D341Med (cell line): ENCODE measurements at regions not wholly inside any gene's neighbourhood (a gene's known extent, or its start where the extent isn't known, plus 50 kb on each side); places are given as distances from the start of the nearest gene placed in this dataset.

Experiments
- DNase-seq: peaks from one replicate; pipeline ENCODE4 v3.0.0; 2012; ENCODE audit warnings: low spot score

DNA sequence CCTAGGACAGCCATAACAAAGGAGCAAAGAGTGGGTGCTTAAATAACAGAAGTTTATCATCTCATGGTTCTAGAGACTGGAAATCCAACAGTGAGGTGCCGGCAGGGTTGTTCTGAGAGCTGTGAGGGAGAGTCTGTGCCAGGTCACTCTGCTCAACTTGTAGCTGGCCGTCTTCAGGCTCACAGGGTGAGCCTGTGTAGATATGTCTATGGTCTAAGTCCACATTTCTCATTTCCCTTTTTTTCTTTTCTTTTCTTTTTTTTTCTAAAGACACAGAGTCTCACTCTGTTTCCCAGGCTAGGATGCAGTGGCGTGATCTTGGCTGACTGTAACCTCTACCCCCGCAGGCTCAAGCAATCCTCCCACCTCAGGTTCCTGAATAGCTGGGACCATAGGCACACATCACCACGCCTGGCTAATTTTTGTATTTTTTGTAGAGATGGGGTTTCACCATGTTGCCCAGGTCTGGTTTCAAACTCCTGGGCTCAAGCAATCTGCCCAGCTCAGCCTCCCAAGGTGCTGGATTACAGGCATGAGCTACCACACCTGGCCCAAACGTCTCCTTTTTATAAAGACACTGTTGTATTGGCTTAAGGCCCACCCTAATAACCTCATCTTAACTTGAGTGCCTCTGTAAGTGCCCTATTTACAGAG is 142.2 kb downstream of the SP3 start:
- DNase-seq = no peak

DNA sequence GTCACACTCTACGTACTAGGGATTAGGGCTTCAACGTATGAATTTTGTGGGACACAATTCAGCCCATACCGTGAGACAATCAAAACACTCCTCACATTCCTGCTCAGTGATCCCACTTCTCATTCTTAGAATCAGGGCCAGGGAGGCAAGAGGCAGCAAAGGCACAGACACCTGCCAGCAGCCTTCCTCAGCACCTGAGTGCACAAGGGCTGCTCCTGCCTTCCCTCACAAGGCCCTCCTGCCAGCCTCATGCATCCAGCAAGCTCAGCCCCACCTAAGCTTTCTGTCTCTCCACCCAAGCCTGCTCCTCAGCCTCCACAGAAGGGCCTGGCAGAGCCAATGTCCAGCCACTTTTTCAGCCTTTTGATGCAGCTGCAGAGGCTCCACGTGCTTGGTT is 141.6 kb downstream of the SP3 start:
- no peak for DNase-seq

DNA sequence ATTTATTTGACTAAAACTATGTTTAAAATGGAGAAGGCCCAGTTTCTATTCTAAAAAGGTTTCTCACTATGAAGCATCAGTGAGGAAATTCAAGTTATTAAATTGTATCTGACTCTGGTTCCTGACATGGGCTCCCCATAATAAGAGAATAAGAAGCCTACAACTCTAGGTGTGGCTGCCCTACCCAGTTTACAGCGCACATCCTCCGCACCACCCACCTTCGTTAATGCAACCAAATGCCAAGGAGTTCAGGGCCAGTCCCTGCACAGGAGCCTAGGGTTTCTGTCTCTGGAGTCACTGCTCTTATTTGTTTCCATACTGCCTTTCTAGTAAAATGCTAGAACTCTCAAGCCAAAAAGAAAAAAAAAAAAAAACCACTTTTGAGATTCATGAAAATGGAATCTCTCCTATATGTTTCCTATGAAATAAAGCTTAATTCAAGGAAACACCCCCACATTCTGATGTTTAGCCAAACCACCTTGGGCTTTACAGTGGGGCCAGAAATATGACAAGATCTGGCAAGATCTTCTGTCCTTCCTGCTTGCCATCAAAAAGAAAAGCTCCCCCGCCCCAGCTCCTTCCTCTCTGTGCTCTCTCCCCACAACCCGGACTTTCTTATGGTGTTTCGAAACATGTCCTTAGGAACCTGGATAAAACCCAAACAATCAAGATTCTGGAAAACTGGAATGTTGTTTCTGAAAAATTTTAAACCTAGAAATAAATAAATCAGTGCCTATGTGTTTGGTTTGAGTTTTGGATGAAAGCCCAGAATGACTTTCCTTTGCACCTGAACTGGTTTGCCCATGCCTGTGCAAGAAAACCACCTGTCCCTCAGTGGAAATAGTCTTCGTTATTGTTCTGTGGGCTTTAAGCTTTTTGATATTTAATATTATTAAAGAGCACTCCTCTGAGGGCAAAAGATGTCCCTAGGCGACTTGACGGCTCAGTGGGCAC is 136.7 kb downstream of the SP3 start:
- no peak for DNase-seq

DNA sequence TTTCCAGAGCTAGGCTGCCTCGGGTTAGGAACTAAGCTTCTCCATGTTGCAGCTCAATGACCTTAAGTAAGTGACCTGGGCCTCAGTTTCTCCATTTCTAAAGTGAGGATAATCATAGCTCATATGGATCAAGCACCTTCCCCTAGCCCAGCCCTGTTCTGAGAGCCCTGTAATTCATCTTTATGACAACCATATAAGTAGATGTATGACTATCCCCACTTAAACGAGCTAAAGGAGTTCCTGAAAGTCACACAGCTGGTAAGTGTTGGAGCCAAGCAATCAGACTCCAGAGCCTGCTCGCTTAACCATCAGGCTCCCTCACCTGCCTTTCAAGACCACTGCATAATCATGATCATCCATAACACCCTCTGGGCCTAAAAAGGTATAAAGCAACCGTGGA is 135.4 kb downstream of the SP3 start:
- DNase-seq = no peak

DNA sequence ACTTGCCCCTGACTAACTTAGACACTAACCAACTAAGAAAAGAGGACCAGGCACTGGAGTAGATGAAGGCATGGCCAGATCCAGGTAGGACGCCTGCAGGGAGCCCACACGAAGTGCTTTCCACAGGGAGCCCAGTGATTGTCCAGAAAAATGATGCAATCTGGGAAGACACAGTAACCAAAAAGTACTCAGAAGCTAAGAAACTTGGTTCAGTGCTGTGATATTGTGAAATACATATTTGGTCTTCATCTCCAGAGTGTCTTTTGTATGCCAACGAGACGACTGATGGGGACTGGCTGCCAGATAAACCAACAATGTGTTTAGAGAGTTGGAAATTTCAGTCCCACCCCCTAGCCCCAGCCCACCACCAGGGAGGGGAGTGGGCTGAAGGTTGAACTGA is 135.0 kb downstream of the SP3 start:
- DNase-seq = no peak

- DNase-seq = no peak
These were observed 133.6 kb downstream of the SP3 start for GRCh38 chr2:173831312-173832229.

DNA sequence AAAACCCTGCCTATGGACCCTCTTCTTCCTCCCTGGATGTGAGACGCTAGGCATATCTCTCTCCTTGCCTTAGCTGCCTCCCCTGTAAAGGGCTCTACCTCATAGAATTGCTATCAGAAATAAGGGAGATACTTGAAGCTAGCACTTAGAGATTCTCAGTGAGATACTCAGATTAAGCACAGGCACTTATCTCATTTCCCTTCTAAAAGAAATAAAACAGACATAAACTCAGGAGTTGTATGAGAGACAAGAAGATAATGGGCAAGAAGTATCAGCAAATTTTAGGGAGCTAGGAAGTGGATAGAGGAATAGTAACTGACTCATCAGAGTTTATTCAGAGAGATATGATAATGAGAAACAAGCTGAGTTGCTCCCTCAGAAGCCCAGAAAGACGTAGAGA is 131.0 kb downstream of the SP3 start:
- no peak for DNase-seq

GRCh38 chr2:173835726-173836125 is 129.4 kb downstream of the SP3 start:
- no peak for DNase-seq

- DNase-seq = no peak
These were observed 124.1 kb downstream of the SP3 start for GRCh38 chr2:173841110-173841509.

GRCh38 chr2:173843526-173843925 is 121.6 kb downstream of the SP3 start:
- no peak for DNase-seq

DNA sequence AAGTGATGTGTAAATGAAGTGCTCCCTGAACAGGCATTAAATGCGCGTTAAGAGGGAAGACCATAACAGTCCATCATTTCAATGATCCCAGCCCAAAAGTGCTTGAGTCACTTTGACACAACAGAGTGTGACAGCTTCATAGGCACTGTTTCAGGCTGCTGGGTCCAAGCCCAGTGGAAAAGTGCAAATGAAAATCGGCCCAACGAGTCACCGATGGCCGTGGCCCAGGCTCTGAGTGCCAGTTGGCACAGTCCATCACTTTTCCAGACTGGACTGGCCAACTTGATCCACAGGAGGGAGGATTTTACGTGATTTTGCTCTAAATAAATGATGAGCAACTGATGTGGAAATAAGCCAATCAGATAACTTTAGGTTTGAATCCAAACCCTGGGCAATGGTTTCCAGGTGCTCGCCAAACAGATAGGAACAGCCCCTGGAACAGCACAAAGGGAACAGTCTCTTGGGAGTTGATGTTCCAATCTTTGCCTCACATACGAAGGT is 114.0 kb downstream of the SP3 start:
- no peak for DNase-seq

DNA sequence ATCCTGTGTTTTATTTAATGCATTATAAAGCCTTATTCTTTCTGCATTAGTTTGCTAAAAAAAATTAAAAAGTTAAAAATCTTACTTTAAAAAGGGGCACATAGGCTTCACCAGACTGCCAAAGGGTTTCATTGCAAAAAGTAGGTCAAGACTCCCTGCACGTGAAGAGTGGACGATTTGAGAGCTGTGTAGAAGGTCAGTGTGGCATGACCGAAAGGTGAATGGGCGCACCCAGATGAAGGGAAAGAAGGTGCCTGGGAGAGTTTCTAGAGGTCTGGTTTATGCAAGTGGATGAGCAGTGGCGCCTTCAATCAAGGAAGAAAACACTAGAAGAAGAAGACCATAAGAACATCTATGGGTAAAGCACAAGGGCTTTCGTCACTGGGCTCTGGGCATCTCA is 111.0 kb downstream of the SP3 start:
- no peak for DNase-seq

- peak; percentile 44 for DNase-seq
These were observed 110.3 kb downstream of the SP3 start for GRCh38 chr2:173854840-173855239.

GRCh38 chr2:173855661-173856060 is 109.5 kb downstream of the SP3 start:
- no peak for DNase-seq
